GM23248 (cell line): ENCODE measurements at regions not wholly inside any gene's neighbourhood (a gene's known extent, or its start where the extent isn't known, plus 50 kb on each side); places are given as distances from the start of the nearest gene placed in this dataset.

Source experiments
- DNase-seq: peaks from one replicate; pipeline ENCODE4 v3.0.0-alpha.2; 2015
- H2AFZ ChIP-seq: fragments of 200-600 bp; sonication (generic); 2 replicates; pipeline ENCODE4 v1.6.1; 2016; ENCODE audit warnings: antibody characterized with exemption
- H3F3A ChIP-seq: fragments of 200-600 bp; sonication (generic); 2 replicates; pipeline ENCODE4 v1.6.1; 2016; ENCODE audit warnings: mild to moderate bottlenecking, antibody characterized with exemption, mixed run types; ENCODE audit not compliant: insufficient read depth
- H3K27ac ChIP-seq: fragments of 200-600 bp; sonication (generic); 2 replicates; pipeline ENCODE4 v1.5.1; 2016; ENCODE audit warnings: mild to moderate bottlenecking
- H3K27me3 ChIP-seq: fragments of 200-600 bp; sonication (generic); replicated peaks from 2 replicates; pipeline ENCODE4 v1.6.1; 2016; ENCODE audit warnings: mild to moderate bottlenecking; ENCODE audit not compliant: insufficient read depth
- H3K36me3 ChIP-seq: fragments of 200-600 bp; sonication (generic); 2 replicates; pipeline ENCODE4 v1.6.1; 2016; ENCODE audit warnings: low read depth, mild to moderate bottlenecking
- H3K4me1 ChIP-seq: fragments of 200-600 bp; sonication (generic); 2 replicates; pipeline ENCODE4 v1.6.1; 2016; ENCODE audit warnings: mild to moderate bottlenecking; ENCODE audit not compliant: insufficient read depth
- H3K4me2 ChIP-seq: fragments of 200-600 bp; sonication (generic); one replicate; pipeline ENCODE4 v1.6.1; 2016; ENCODE audit warnings: mild to moderate bottlenecking; ENCODE audit not compliant: unreplicated experiment
- H3K4me3 ChIP-seq: fragments of 200-600 bp; sonication (generic); 2 replicates; pipeline ENCODE4 v1.5.1; 2016; ENCODE audit warnings: mild to moderate bottlenecking
- H3K79me2 ChIP-seq: fragments of 200-600 bp; sonication (generic); 2 replicates; pipeline ENCODE4 v1.6.1; 2016; ENCODE audit warnings: mild to moderate bottlenecking; ENCODE audit not compliant: insufficient read depth
- H3K9ac ChIP-seq: fragments of 200-600 bp; sonication (generic); 2 replicates; pipeline ENCODE4 v1.6.1; 2016; ENCODE audit warnings: mild to moderate bottlenecking
- H3K9me2 ChIP-seq: fragments of 200-600 bp; sonication (generic); 2 replicates; pipeline ENCODE4 v1.6.1; 2016; ENCODE audit warnings: mixed run types, mild to moderate bottlenecking, moderate library complexity; ENCODE audit not compliant: insufficient read depth
- H3K9me3 ChIP-seq: fragments of 200-600 bp; sonication (generic); one replicate; pipeline ENCODE4 v1.6.1; 2017; ENCODE audit warnings: low read depth
- H4K20me1 ChIP-seq: fragments of 200-600 bp; sonication (generic); 2 replicates; pipeline ENCODE4 v1.6.0; 2016; ENCODE audit not compliant: insufficient read depth
- EZH2 ChIP-seq: fragments of 200-600 bp; sonication (generic); IDR thresholded peaks from 2 replicates; pipeline ENCODE4 v1.6.1; 2018; ENCODE audit warnings: antibody characterized with exemption, mild to moderate bottlenecking; ENCODE audit not compliant: insufficient read depth, poor library complexity, severe bottlenecking
- EZH2phosphoT487 ChIP-seq: fragments of 200-600 bp; sonication (generic); IDR thresholded peaks from 2 replicates; pipeline ENCODE4 v1.6.1; 2018; ENCODE audit warnings: antibody characterized with exemption, moderate library complexity, mild to moderate bottlenecking, low read depth; ENCODE audit not compliant: insufficient read depth
- WGBS, 2 experiments: methylation state at CpG; one replicate each; pipeline ENCODE4 v1.1.6; 2015 to 2017; ENCODE audit warnings: low lambda C conversion rate in 2 of 2, low coverage in 1 of 2; ENCODE audit errors: missing lambda C conversion rate in 2 of 2; 5-methylcytosine and 5-hydroxymethylcytosine counted together
- in situ Hi-C: fragments of 300-500 bp; cut with MboI; formaldehyde crosslinking; loops from 2 replicates; pipeline ENCODE4 v1.15.0; 2020

DNA sequence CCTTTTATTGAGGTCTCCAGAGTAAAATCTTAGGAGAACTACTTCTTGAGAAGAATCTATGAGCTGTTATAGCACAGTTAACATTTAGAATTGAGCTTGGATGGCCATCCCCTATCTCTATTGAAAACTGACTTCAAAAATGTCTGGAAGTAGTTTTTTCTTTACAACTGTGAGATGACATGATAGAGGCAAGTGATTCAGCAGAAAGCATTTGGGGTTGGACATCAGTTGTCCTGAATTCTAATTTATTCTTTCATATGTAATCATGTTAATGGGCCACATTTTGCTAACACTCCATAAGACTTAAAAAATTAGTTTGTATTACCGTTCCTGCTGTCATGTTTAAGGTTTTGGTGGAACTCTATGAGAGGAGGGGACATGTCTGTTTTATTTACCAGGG, 237.0 kb upstream of the SLC14A2 start:
- TF ChIP-seq EZH2phosphoT487 (no peak), EZH2 (no peak)
- no peaks in the 10 kb centered on the region for H3K9me2 ChIP-seq
- no peak overlapping the region for H3K9ac ChIP-seq
- 82 to 89% methylated on average over 1 of the region's 1 CpG for WGBS, 2 experiments
- H3K27ac ChIP-seq: no peak overlapping the region
- H3K4me3 ChIP-seq: no peak overlapping the region
- H3K36me3 ChIP-seq: no peaks in the 10 kb centered on the region
- no peak for DNase-seq
- H3K9me3 ChIP-seq: no peaks in the 10 kb centered on the region
- H3K4me1 ChIP-seq: no peaks in the 10 kb centered on the region; the same call in 1 of the 2 replicates
- H3K4me2 ChIP-seq: no peak overlapping the region
- H4K20me1 ChIP-seq: no peaks in the 10 kb centered on the region
- no peaks in the 10 kb centered on the region for H3K27me3 ChIP-seq
- no peak overlapping the region for H2AFZ ChIP-seq
- in situ Hi-C loops: loop anchor here (25.0 kb wide), 2 partner anchors 1041 to 1266 kb away; no protein-coding TSS in a partner anchor
- H3K79me2 ChIP-seq: no peaks in the 10 kb centered on the region
- H3F3A ChIP-seq: peaks cover 5% of the 10 kb centered on the region; the same call in 1 of the 2 replicates

GRCh38 chr18:45378933-45379332, 236.3 kb upstream of the SLC14A2 start:
- no peak overlapping the region for H3K9ac ChIP-seq
- no peaks in the 10 kb centered on the region for H3K9me3 ChIP-seq
- TF ChIP-seq EZH2 (no peak), EZH2phosphoT487 (no peak)
- no peak for DNase-seq
- no peaks in the 10 kb centered on the region for H3K79me2 ChIP-seq
- no peak overlapping the region for H3K27ac ChIP-seq
- no peaks in the 10 kb centered on the region for H3K36me3 ChIP-seq
- no peaks in the 10 kb centered on the region for H4K20me1 ChIP-seq
- H3K4me2 ChIP-seq: no peak overlapping the region
- in situ Hi-C loops: loop anchor here (25.0 kb wide), 2 partner anchors 1042 to 1267 kb away; no protein-coding TSS in a partner anchor
- no peak overlapping the region for H2AFZ ChIP-seq
- no peaks in the 10 kb centered on the region for H3K27me3 ChIP-seq
- peaks cover 5% of the 10 kb centered on the region; the same call in 1 of the 2 replicates for H3F3A ChIP-seq
- no peaks in the 10 kb centered on the region; the same call in 1 of the 2 replicates for H3K4me1 ChIP-seq
- no peaks in the 10 kb centered on the region for H3K9me2 ChIP-seq
- WGBS, 2 experiments: 83 to 87% methylated on average over 5 of the region's 5 CpGs
- no peak overlapping the region for H3K4me3 ChIP-seq

DNA sequence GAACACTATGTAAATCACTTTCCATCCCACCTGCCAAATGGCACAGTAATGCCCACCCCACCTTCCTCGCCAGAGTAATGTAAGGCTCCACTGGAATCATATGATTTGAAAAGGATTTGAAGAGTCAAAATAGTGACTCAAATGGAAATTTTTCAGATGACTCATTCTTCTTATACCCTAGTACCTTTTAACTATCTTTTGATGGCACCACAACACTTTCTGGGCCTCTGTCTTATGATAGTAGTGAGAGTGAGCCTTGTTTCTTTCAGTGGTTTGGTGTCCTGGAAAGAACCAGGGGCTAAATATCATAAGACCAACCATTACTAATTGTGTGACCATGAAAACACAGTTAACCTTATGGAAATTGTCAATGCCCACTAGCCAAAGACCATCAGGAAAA, 235.4 kb upstream of the SLC14A2 start:
- 71 to 74% methylated on average over 1 of the region's 1 CpG for WGBS, 2 experiments
- Histone ChIP-seq H3K4me3 (no peak overlapping the region), H4K20me1 (no peaks in the 10 kb centered on the region), H3K36me3 (no peaks in the 10 kb centered on the region), H3K9me3 (no peaks in the 10 kb centered on the region), H3K9ac (no peak overlapping the region), H3K4me2 (no peak overlapping the region), H3K27ac (no peak overlapping the region), H3K79me2 (no peaks in the 10 kb centered on the region), H3F3A (peaks cover 5% of the 10 kb centered on the region; the same call in 1 of the 2 replicates), H3K9me2 (no peaks in the 10 kb centered on the region), H3K27me3 (no peaks in the 10 kb centered on the region), H2AFZ (no peak overlapping the region), H3K4me1 (peaks cover 6% of the 10 kb centered on the region; the same call in 1 of the 2 replicates)
- TF ChIP-seq EZH2phosphoT487 (no peak), EZH2 (no peak)
- in situ Hi-C loops: loop anchor here (25.0 kb wide), 2 partner anchors 1043 to 1268 kb away; no protein-coding TSS in a partner anchor
- peak; percentile 35 for DNase-seq

GRCh38 chr18:45381282-45381681, 234.0 kb upstream of the SLC14A2 start:
- 86 to 89% methylated on average over 1 of the region's 1 CpG for WGBS, 2 experiments
- Histone ChIP-seq H2AFZ (no peak overlapping the region), H3K9me2 (no peaks in the 10 kb centered on the region), H3K79me2 (no peaks in the 10 kb centered on the region), H3K4me2 (no peak overlapping the region), H3K9ac (no peak overlapping the region), H3K4me3 (no peak overlapping the region), H4K20me1 (no peaks in the 10 kb centered on the region), H3K9me3 (no peaks in the 10 kb centered on the region), H3K4me1 (peaks cover 6% of the 10 kb centered on the region; the same call in 1 of the 2 replicates), H3K27ac (no peak overlapping the region), H3K36me3 (no peaks in the 10 kb centered on the region), H3K27me3 (no peaks in the 10 kb centered on the region), H3F3A (peaks cover 4% of the 10 kb centered on the region; the same call in 1 of the 2 replicates)
- in situ Hi-C loops: loop anchor here (25.0 kb wide), 2 partner anchors 1044 to 1269 kb away; no protein-coding TSS in a partner anchor
- TF ChIP-seq EZH2phosphoT487 (no peak), EZH2 (no peak)
- no peak for DNase-seq

- H3K4me3 ChIP-seq: no peak overlapping the region
- no peaks in the 10 kb centered on the region for H3K9me3 ChIP-seq
- H3K27ac ChIP-seq: no peak overlapping the region
- no peaks in the 10 kb centered on the region for H3K79me2 ChIP-seq
- no peaks in the 10 kb centered on the region for H3K9me2 ChIP-seq
- no peak overlapping the region for H2AFZ ChIP-seq
- H3K27me3 ChIP-seq: no peaks in the 10 kb centered on the region
- WGBS, 2 experiments: 95 to 100% methylated on average over 1 of the region's 1 CpG
- H4K20me1 ChIP-seq: no peaks in the 10 kb centered on the region
- in situ Hi-C loops: loop anchor here (25.0 kb wide), 2 partner anchors 1046 to 1271 kb away; no protein-coding TSS in a partner anchor
- TF ChIP-seq EZH2phosphoT487: no peak
- no peak for TF ChIP-seq EZH2
- H3F3A ChIP-seq: no peaks in the 10 kb centered on the region
- no peak overlapping the region for H3K4me2 ChIP-seq
- H3K36me3 ChIP-seq: no peaks in the 10 kb centered on the region
- 0 out of 2 replicates have a peak, but pooled peaks cover 14% of the 10 kb centered on the region for H3K4me1 ChIP-seq
- DNase-seq: no peak
- H3K9ac ChIP-seq: no peak overlapping the region
Observed at GRCh38 chr18:45383228-45383627, 232.0 kb upstream of the SLC14A2 start.
